Naive thymus-derived CD4-positive, alpha-beta T cell (primary cell): ENCODE measurements at regions not wholly inside any gene's neighbourhood (a gene's known extent, or its start where the extent isn't known, plus 50 kb on each side); places are given as distances from the start of the nearest gene placed in this dataset.
A peak's percentile ranks its signal among the peaks of the same experiment; 100 is the strongest.
"Not testable (repeated sequence)": the region's sequence is repeated elsewhere in the genome, so short reads cannot be mapped to it uniquely, and the experiment has no call there.

Experiments
- ATAC-seq: fragments of 150-1000 bp; cut with Tn5 transposase; 2 replicates; pipeline ENCODE4 v1.10.0; 2021; ENCODE audit warnings: mild to moderate bottlenecking, moderate library complexity
- CTCF ChIA-PET: fragments of 350-600 bp; sonication (Branson Sonifier 250); formaldehyde crosslinking; loops from one replicate; lab custom pipeline; 2021; ENCODE audit warnings: antibody characterized with exemption; lab: Charles Lee
- POLR2A ChIA-PET: fragments of 350-600 bp; sonication (Branson Sonifier 250); formaldehyde crosslinking; loops from one replicate; lab custom pipeline; 2021; ENCODE audit warnings: antibody characterized with exemption, inconsistent platforms; lab: Charles Lee
- DNase-seq, 9 donors: peaks; one replicate each; pipeline versions ENCODE4 v3.0.0 to v3.0.0-alpha.2; 2020 to 2022; ENCODE audit warnings: mixed read lengths in 1 of 9
- H3K27ac ChIP-seq: one replicate; pipeline ENCODE4 v1.7.0; 2013; ENCODE audit warnings: mild to moderate bottlenecking, low read depth, low read length, moderate library complexity
- H3K27me3 ChIP-seq, 2 donors: one replicate each; pipeline ENCODE4 v1.7.0; 2013; ENCODE audit warnings: low read length in 2 of 2, mild to moderate bottlenecking in 2 of 2, moderate library complexity in 2 of 2; ENCODE audit not compliant: control insufficient read depth in 2 of 2, insufficient read depth in 2 of 2
- H3K36me3 ChIP-seq, 3 experiments: 1 replicate in 2 of 3; 2 replicates in 1 of 3; pipeline ENCODE4 v1.7.0; 2013; ENCODE audit warnings: low read length in 3 of 3, mild to moderate bottlenecking in 3 of 3, moderate library complexity in 1 of 3; ENCODE audit not compliant: insufficient read depth in 3 of 3, control insufficient read depth in 2 of 3
- H3K4me1 ChIP-seq, 2 donors: one replicate each; pipeline ENCODE4 v1.7.0; 2013; ENCODE audit warnings: low read length in 2 of 2, mild to moderate bottlenecking in 2 of 2, moderate library complexity in 1 of 2; ENCODE audit not compliant: control insufficient read depth in 2 of 2, insufficient read depth in 2 of 2
- H3K4me3 ChIP-seq: 2 replicates; pipeline ENCODE4 v1.7.0; 2013; ENCODE audit warnings: mild to moderate bottlenecking, low read length
- H3K9me3 ChIP-seq, 3 experiments: 1 replicate in 2 of 3; 2 replicates in 1 of 3; pipeline ENCODE4 v1.7.0; 2013; ENCODE audit warnings: low read length in 3 of 3; ENCODE audit not compliant: control insufficient read depth in 2 of 3
- H3K27ac Mint-ChIP-seq, 9 donors: one replicate each; pipeline ENCODE4 v1.8.0; 2020 to 2022; ENCODE audit warnings: mixed read lengths in 9 of 9, mild to moderate bottlenecking in 8 of 9, moderate library complexity in 5 of 9, inconsistent platforms in 2 of 9
- H3K27me3 Mint-ChIP-seq, 5 donors: one replicate each; pipeline ENCODE4 v1.8.0; 2021 to 2022; ENCODE audit warnings: mixed read lengths in 5 of 5, mild to moderate bottlenecking in 1 of 5
- H3K36me3 Mint-ChIP-seq, 5 donors: one replicate each; pipeline ENCODE4 v1.8.0; 2020 to 2022; ENCODE audit warnings: mixed read lengths in 5 of 5, mild to moderate bottlenecking in 3 of 5, inconsistent platforms in 1 of 5
- H3K4me1 Mint-ChIP-seq, 7 donors: one replicate each; pipeline ENCODE4 v1.8.0; 2020 to 2022; ENCODE audit warnings: mixed read lengths in 7 of 7, mild to moderate bottlenecking in 3 of 7, inconsistent platforms in 1 of 7
- H3K4me3 Mint-ChIP-seq, 10 donors: one replicate each; pipeline ENCODE4 v1.8.0; 2020 to 2022; ENCODE audit warnings: mild to moderate bottlenecking in 10 of 10, mixed read lengths in 10 of 10, moderate library complexity in 6 of 10, inconsistent platforms in 2 of 10
- H3K9me3 Mint-ChIP-seq, 11 donors: one replicate each; pipeline ENCODE4 v1.8.0; 2020 to 2022; ENCODE audit warnings: mixed read lengths in 11 of 11, mild to moderate bottlenecking in 4 of 11, inconsistent platforms in 1 of 11, moderate library complexity in 1 of 11
- intact Hi-C, 2 donors: fragments of 100-400 bp; cut with micrococcal nuclease; formaldehyde crosslinking; loops; one replicate each; pipeline ENCODE4 v1.15.1; 2023

DNA sequence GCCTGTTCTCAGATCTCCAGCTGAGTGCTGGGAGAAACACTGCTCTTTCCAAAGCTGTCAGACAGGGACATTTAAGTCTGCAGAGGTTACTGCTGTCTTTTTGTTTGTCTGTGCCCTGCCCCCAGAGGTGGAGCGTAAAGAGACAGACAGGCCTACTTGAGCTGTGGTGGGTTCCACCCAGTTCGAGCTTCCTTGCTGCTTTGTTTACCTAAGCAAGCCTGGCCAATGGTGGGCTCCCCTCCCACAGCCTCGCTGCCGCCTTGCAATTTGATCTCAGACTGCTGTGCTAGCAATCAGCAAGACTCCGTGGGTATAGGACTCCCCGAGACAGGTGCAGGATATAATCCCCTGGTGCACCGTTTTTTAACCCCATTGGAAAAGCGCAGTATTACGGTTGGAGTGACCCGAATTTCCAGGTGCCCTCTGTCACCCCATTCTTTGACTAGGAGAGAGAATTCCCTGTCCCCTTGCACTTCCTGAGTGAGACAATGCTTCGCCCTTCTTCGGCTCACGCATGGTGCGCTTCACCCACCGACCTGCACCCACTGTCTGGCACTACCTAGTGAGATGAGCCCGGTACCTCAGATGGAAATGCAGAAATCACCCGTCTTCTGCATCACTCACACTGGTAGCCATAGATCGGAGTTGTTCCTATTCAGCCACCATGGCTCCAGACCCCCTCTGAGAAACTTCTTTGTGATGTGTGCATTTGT, 650.3 kb upstream of the ALG10B start:
- Histone ChIP-seq H3K4me1 (no peaks in the 10 kb centered on the region), H3K9me3 (no peaks in the 10 kb centered on the region), H3K27me3 (no peaks in the 10 kb centered on the region), H3K36me3 (no peaks in the 10 kb centered on the region), H3K4me3 (no peak overlapping the region), H3K27ac (no peak overlapping the region)
- Mint-ChIP-seq H3K27ac (no peak overlapping the region), H3K4me1 (no peaks in the 10 kb centered on the region), H3K36me3 (no peaks in the 10 kb centered on the region), H3K9me3 (peaks cover 0 to 29% (median 9%) of the 10 kb centered on the region in 11 donors), H3K27me3 (no peaks in the 10 kb centered on the region), H3K4me3 (peak overlapping the region in 1 of 10 donors; percentile 29)
- POLR2A ChIA-PET, result no interaction called here
- no peak for DNase-seq
- intact Hi-C loops, result no loop called here
- ATAC-seq, result no peak
- CTCF ChIA-PET, result no interaction called here

GRCh38 chr12:37668557-37668956, 648.0 kb upstream of the ALG10B start:
- CTCF ChIA-PET, H3K4me3 ChIP-seq, H3K27me3 Mint-ChIP-seq, H3K4me3 Mint-ChIP-seq, H3K27ac Mint-ChIP-seq, H3K27me3 ChIP-seq, intact Hi-C loops, H3K9me3 ChIP-seq, POLR2A ChIA-PET, ATAC-seq, H3K4me1 Mint-ChIP-seq, H3K36me3 Mint-ChIP-seq, DNase-seq, H3K4me1 ChIP-seq, H3K36me3 ChIP-seq, H3K27ac ChIP-seq: not testable (repeated sequence)
- H3K9me3 Mint-ChIP-seq, result peaks cover 0 to 18% (median 8%) of the 10 kb centered on the region in 11 donors

GRCh38 chr12:37672655-37673260, 643.8 kb upstream of the ALG10B start:
- Mint-ChIP-seq H3K9me3 (peaks cover 0 to 9% (median 0%) of the 10 kb centered on the region in 11 donors), H3K27ac (no peak overlapping the region), H3K4me1 (no peaks in the 10 kb centered on the region), H3K4me3 (no peak overlapping the region), H3K27me3 (no peaks in the 10 kb centered on the region), H3K36me3 (no peaks in the 10 kb centered on the region)
- H3K4me3 ChIP-seq, result no peak overlapping the region
- no peaks in the 10 kb centered on the region for H3K4me1 ChIP-seq
- H3K27ac ChIP-seq, result no peak overlapping the region
- ChIA-PET CTCF (no interaction called here), POLR2A (no interaction called here)
- ATAC-seq (no peak), DNase-seq (no peak)
- intact Hi-C loops, result loop anchor here in 1 of 2 donors (2.0 kb wide), 1 partner anchor 644 kb away; the partner anchor contains the start of gene ALG10B
- no peaks in the 10 kb centered on the region for H3K9me3 ChIP-seq
- no peaks in the 10 kb centered on the region for H3K27me3 ChIP-seq
- no peaks in the 10 kb centered on the region for H3K36me3 ChIP-seq

GRCh38 chr12:37720846-37721245, 595.7 kb upstream of the ALG10B start:
- H3K9me3 Mint-ChIP-seq, result peaks cover 0 to 35% (median 16%) of the 10 kb centered on the region in 11 donors
- no peak overlapping the region for H3K4me3 ChIP-seq
- no peaks in the 10 kb centered on the region for H3K27me3 ChIP-seq
- no peaks in the 10 kb centered on the region for H3K9me3 ChIP-seq
- no peak overlapping the region for H3K4me3 Mint-ChIP-seq
- no peak for DNase-seq
- no peaks in the 10 kb centered on the region for H3K4me1 ChIP-seq
- no peak overlapping the region for H3K27ac Mint-ChIP-seq
- no peak overlapping the region for H3K27ac ChIP-seq
- ChIA-PET CTCF (no interaction called here), POLR2A (no interaction called here)
- no peak for ATAC-seq
- intact Hi-C loops, result no loop called here
- peaks cover 0 to 3% (median 0%) of the 10 kb centered on the region in 5 donors for H3K36me3 Mint-ChIP-seq
- no peaks in the 10 kb centered on the region for H3K36me3 ChIP-seq
- H3K27me3 Mint-ChIP-seq, result no peaks in the 10 kb centered on the region
- H3K4me1 Mint-ChIP-seq, result no peaks in the 10 kb centered on the region

- CTCF ChIA-PET, result no interaction called here
- intact Hi-C loops, result no loop called here
- ATAC-seq (no peak), DNase-seq (no peak)
- POLR2A ChIA-PET, result no interaction called here
- no peaks in the 10 kb centered on the region for H3K4me1 Mint-ChIP-seq
- H3K27ac ChIP-seq, result no peak overlapping the region
- H3K27ac Mint-ChIP-seq, result no peak overlapping the region
- H3K4me3 ChIP-seq, result no peak overlapping the region
- H3K9me3 Mint-ChIP-seq, result peaks cover 6 to 51% (median 17%) of the 10 kb centered on the region in 11 donors
- peaks cover 0 to 3% (median 0%) of the 10 kb centered on the region in 5 donors for H3K36me3 Mint-ChIP-seq
- no peaks in the 10 kb centered on the region for H3K27me3 Mint-ChIP-seq
- no peaks in the 10 kb centered on the region for H3K27me3 ChIP-seq
- no peak overlapping the region for H3K4me3 Mint-ChIP-seq
- no peaks in the 10 kb centered on the region for H3K36me3 ChIP-seq
- H3K4me1 ChIP-seq, result no peaks in the 10 kb centered on the region
- peaks cover 0 to 9% (median 0%) of the 10 kb centered on the region in 3 experiments for H3K9me3 ChIP-seq
These were observed 582.7 kb upstream of the ALG10B start for GRCh38 chr12:37733856-37734255.
